Hepatocyte (in vitro differentiated cells): ENCODE measurements at regions not wholly inside any gene's neighbourhood (a gene's known extent, or its start where the extent isn't known, plus 50 kb on each side); places are given as distances from the start of the nearest gene placed in this dataset.

Source experiments
- DNase-seq: peaks from one replicate; pipeline ENCODE4 v3.0.0-alpha.2; 2016; ENCODE audit warnings: low spot score
- H2AFZ ChIP-seq: fragments of 200-600 bp; sonication (generic); 2 replicates; pipeline ENCODE4 v1.6.0; 2016; ENCODE audit warnings: antibody characterized with exemption, mild to moderate bottlenecking
- H3K27ac ChIP-seq: fragments of 200-600 bp; sonication (generic); 2 replicates; pipeline ENCODE4 v1.5.1; 2016; ENCODE audit warnings: mild to moderate bottlenecking
- H3K27me3 ChIP-seq: fragments of 200-600 bp; sonication (generic); 2 replicates; pipeline ENCODE4 v1.6.1; 2016
- H3K36me3 ChIP-seq: fragments of 200-600 bp; sonication (generic); replicated peaks from 2 replicates; pipeline ENCODE4 v1.5.1; 2016; ENCODE audit warnings: low read depth; ENCODE audit not compliant: insufficient read depth
- H3K4me1 ChIP-seq: fragments of 200-600 bp; sonication (generic); 2 replicates; pipeline ENCODE4 v1.5.1; 2016; ENCODE audit warnings: mild to moderate bottlenecking, moderate library complexity; ENCODE audit not compliant: insufficient read depth
- H3K4me2 ChIP-seq: fragments of 200-600 bp; sonication (generic); 2 replicates; pipeline ENCODE4 v1.6.0; 2016
- H3K4me3 ChIP-seq: fragments of 200-600 bp; sonication (generic); 2 replicates; pipeline ENCODE4 v1.5.1; 2016; ENCODE audit warnings: mild to moderate bottlenecking
- H3K79me2 ChIP-seq: fragments of 200-600 bp; sonication (generic); 2 replicates; pipeline ENCODE4 v1.6.0; 2017; ENCODE audit warnings: mild to moderate bottlenecking
- H3K9me2 ChIP-seq: fragments of 200-600 bp; sonication (generic); replicated peaks from 2 replicates; pipeline ENCODE4 v1.6.0; 2017; ENCODE audit warnings: mild to moderate bottlenecking; ENCODE audit not compliant: insufficient read depth
- H3K9me3 ChIP-seq: fragments of 200-600 bp; sonication (generic); 2 replicates; pipeline ENCODE4 v1.5.1; 2016; ENCODE audit warnings: low read depth, mild to moderate bottlenecking
- H4K20me1 ChIP-seq: fragments of 200-600 bp; sonication (generic); 2 replicates; pipeline ENCODE4 v1.6.0; 2016; ENCODE audit warnings: mild to moderate bottlenecking; ENCODE audit not compliant: insufficient read depth, poor library complexity, severe bottlenecking
- EZH2 ChIP-seq: fragments of 200-600 bp; sonication (generic); IDR thresholded peaks from 2 replicates; pipeline ENCODE4 v1.6.1; 2016; ENCODE audit warnings: antibody characterized with exemption, mild to moderate bottlenecking, borderline replicate concordance
- EZH2phosphoT487 ChIP-seq: fragments of 200-600 bp; sonication (generic); IDR thresholded peaks from one replicate; pipeline ENCODE4 v1.6.1; 2018; ENCODE audit warnings: antibody characterized with exemption, mild to moderate bottlenecking, low read depth, moderate library complexity; ENCODE audit not compliant: unreplicated experiment, severe bottlenecking
- WGBS: methylation state at CpG from one replicate; pipeline ENCODE4 v1.1.6; 2016; ENCODE audit warnings: low lambda C conversion rate; ENCODE audit errors: missing lambda C conversion rate; 5-methylcytosine and 5-hydroxymethylcytosine counted together
- TF ChIP-seq, protein P1 (sequence below): fragments of 200-600 bp; sonication (generic); IDR thresholded peaks from 2 replicates; pipeline ENCODE4 v1.5.1; 2016; ENCODE audit warnings: antibody characterized with exemption, mild to moderate bottlenecking; ENCODE audit not compliant: poor library complexity

DNA sequence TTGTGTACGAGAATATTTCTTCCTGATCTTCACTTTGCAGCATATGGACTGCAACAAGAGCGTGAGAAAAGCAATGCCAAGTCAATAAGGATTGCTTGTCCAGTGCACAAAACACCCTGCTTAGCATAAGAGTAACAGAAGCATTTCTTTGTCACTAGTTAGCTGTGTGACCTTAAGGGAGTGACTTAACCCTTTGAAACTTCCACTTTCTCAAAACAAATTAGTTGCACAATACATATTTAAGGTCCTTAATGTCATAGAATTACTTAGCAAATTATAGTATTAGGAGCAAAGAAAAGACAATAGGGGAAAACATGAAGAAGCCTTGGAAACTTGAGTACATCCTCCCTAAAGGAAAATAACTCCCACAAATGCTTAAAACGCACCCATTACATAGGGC lies 230.1 kb downstream of the RNF152 start:
- H3K36me3 ChIP-seq, result no peaks in the 10 kb centered on the region
- TF ChIP-seq, protein P1, sequence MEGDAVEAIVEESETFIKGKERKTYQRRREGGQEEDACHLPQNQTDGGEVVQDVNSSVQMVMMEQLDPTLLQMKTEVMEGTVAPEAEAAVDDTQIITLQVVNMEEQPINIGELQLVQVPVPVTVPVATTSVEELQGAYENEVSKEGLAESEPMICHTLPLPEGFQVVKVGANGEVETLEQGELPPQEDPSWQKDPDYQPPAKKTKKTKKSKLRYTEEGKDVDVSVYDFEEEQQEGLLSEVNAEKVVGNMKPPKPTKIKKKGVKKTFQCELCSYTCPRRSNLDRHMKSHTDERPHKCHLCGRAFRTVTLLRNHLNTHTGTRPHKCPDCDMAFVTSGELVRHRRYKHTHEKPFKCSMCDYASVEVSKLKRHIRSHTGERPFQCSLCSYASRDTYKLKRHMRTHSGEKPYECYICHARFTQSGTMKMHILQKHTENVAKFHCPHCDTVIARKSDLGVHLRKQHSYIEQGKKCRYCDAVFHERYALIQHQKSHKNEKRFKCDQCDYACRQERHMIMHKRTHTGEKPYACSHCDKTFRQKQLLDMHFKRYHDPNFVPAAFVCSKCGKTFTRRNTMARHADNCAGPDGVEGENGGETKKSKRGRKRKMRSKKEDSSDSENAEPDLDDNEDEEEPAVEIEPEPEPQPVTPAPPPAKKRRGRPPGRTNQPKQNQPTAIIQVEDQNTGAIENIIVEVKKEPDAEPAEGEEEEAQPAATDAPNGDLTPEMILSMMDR, result no peak
- TF ChIP-seq EZH2phosphoT487 (no peak), EZH2 (no peak)
- H3K4me3 ChIP-seq, result no peak overlapping the region
- H4K20me1 ChIP-seq, result no peaks in the 10 kb centered on the region
- WGBS, result 93% methylated on average over 3 of the region's 3 CpGs
- no peaks in the 10 kb centered on the region for H3K9me3 ChIP-seq
- H3K4me2 ChIP-seq, result no peak overlapping the region
- H3K9me2 ChIP-seq, result no peaks in the 10 kb centered on the region
- no peaks in the 10 kb centered on the region for H3K79me2 ChIP-seq
- peaks cover 3% of the 10 kb centered on the region for H3K4me1 ChIP-seq
- no peak overlapping the region for H2AFZ ChIP-seq
- H3K27me3 ChIP-seq, result no peaks in the 10 kb centered on the region
- H3K27ac ChIP-seq, result no peak overlapping the region
- DNase-seq, result no peak

- Histone ChIP-seq H3K4me3 (no peak overlapping the region), H3K9me3 (no peaks in the 10 kb centered on the region), H3K27me3 (no peaks in the 10 kb centered on the region), H3K27ac (no peak overlapping the region), H3K4me2 (no peak overlapping the region), H4K20me1 (no peaks in the 10 kb centered on the region), H3K79me2 (no peaks in the 10 kb centered on the region), H3K36me3 (no peaks in the 10 kb centered on the region), H2AFZ (no peak overlapping the region), H3K4me1 (peaks cover 12% of the 10 kb centered on the region), H3K9me2 (no peaks in the 10 kb centered on the region)
- TF ChIP-seq, protein P1, result no peak
- TF ChIP-seq EZH2 (no peak), EZH2phosphoT487 (no peak)
- no peak for DNase-seq
- WGBS, result 93% methylated on average over 2 of the region's 2 CpGs
These were observed 234.4 kb downstream of the RNF152 start for GRCh38 chr18:61658431-61658830.

- H3K4me1 ChIP-seq, result peaks cover 14% of the 10 kb centered on the region
- H3K36me3 ChIP-seq, result no peaks in the 10 kb centered on the region
- no peak for DNase-seq
- no peak overlapping the region for H3K4me2 ChIP-seq
- H3K9me3 ChIP-seq, result no peaks in the 10 kb centered on the region
- TF ChIP-seq, protein P1, result no peak
- TF ChIP-seq EZH2, result no peak
- no peak for TF ChIP-seq EZH2phosphoT487
- no peak overlapping the region for H2AFZ ChIP-seq
- H3K4me3 ChIP-seq, result no peak overlapping the region
- H3K27ac ChIP-seq, result no peak overlapping the region
- H4K20me1 ChIP-seq, result no peaks in the 10 kb centered on the region
- H3K79me2 ChIP-seq, result no peaks in the 10 kb centered on the region
- H3K27me3 ChIP-seq, result no peaks in the 10 kb centered on the region
- H3K9me2 ChIP-seq, result no peaks in the 10 kb centered on the region
- WGBS, result 92% methylated on average over 3 of the region's 3 CpGs
These were observed 235.6 kb downstream of the RNF152 start for GRCh38 chr18:61657066-61657732.

- H3K36me3 ChIP-seq, result no peaks in the 10 kb centered on the region
- WGBS, result 87% methylated on average over 2 of the region's 2 CpGs
- no peak for DNase-seq
- H3K9me3 ChIP-seq, result no peaks in the 10 kb centered on the region
- peaks cover 19% of the 10 kb centered on the region for H3K4me1 ChIP-seq
- TF ChIP-seq, protein P1, result no peak
- TF ChIP-seq EZH2phosphoT487 (no peak), EZH2 (no peak)
- no peak overlapping the region for H3K27ac ChIP-seq
- no peaks in the 10 kb centered on the region for H3K79me2 ChIP-seq
- H4K20me1 ChIP-seq, result no peaks in the 10 kb centered on the region
- no peak overlapping the region for H3K4me2 ChIP-seq
- no peaks in the 10 kb centered on the region for H3K27me3 ChIP-seq
- H2AFZ ChIP-seq, result no peak overlapping the region
- H3K9me2 ChIP-seq, result no peaks in the 10 kb centered on the region
- H3K4me3 ChIP-seq, result no peak overlapping the region
These were observed 237.2 kb downstream of the RNF152 start for GRCh38 chr18:61655630-61656029.
